ENCODE measurements at regions not wholly inside any gene's neighbourhood (a gene's known extent, or its start where the extent isn't known, plus 50 kb on each side); places are given as distances from the start of the nearest gene placed in this dataset.

GRCh38 chr9:90037146-90037797, 432.5 kb downstream of the GADD45G start:
- DNase-seq (ENCODE audit: low spot score in 2 of 2) = no peak
- Mint-ChIP-seq H3K27ac (no peak overlapping the region), H3K36me3 (no peaks in the 10 kb centered on the region), H3K9me3 (no peaks in the 10 kb centered on the region)
- ATAC-seq = no peak

- ATAC-seq = no peak
- Mint-ChIP-seq H3K27ac (no peak overlapping the region), H3K36me3 (no peaks in the 10 kb centered on the region), H3K9me3 (no peaks in the 10 kb centered on the region)
- DNase-seq (ENCODE audit: low spot score in 2 of 2) = no peak
Observed at GRCh38 chr9:90038763-90039162, 434.0 kb downstream of the GADD45G start.

GRCh38 chr9:90044263-90044662, 439.5 kb downstream of the GADD45G start:
- Mint-ChIP-seq H3K27ac (peak overlapping the region in 1 of 2 donors; percentile 18), H3K36me3 (no peaks in the 10 kb centered on the region), H3K9me3 (no peaks in the 10 kb centered on the region)
- ATAC-seq (no peak), DNase-seq (ENCODE audit: low spot score in 2 of 2) (no peak)

- no peaks in the 10 kb centered on the region for H3K9me3 Mint-ChIP-seq
- H3K27ac Mint-ChIP-seq = no peak overlapping the region
- ATAC-seq (peak in 1 of 2 donors; percentile 95), DNase-seq (ENCODE audit: low spot score in 2 of 2) (peak in 1 of 2 donors; percentile 29)
- no peaks in the 10 kb centered on the region for H3K36me3 Mint-ChIP-seq
Observed at GRCh38 chr9:90044710-90045151, 439.9 kb downstream of the GADD45G start.

- Mint-ChIP-seq H3K27ac (no peak overlapping the region), H3K9me3 (no peaks in the 10 kb centered on the region), H3K36me3 (no peaks in the 10 kb centered on the region)
- ATAC-seq = peak in 1 of 2 donors; percentile 44
- no peak for DNase-seq (ENCODE audit: low spot score in 2 of 2)
Observed at GRCh38 chr9:90046317-90046861, 441.6 kb downstream of the GADD45G start.

- H3K27ac Mint-ChIP-seq = no peak overlapping the region
- peaks cover 0 to 4% of the 10 kb centered on the region in 2 donors for H3K36me3 Mint-ChIP-seq
- ATAC-seq (peak in 1 of 2 donors; percentile 30), DNase-seq (ENCODE audit: low spot score in 2 of 2) (no peak)
- H3K9me3 Mint-ChIP-seq = no peaks in the 10 kb centered on the region
Observed at GRCh38 chr9:90047828-90048227, 443.0 kb downstream of the GADD45G start.

GRCh38 chr9:90052366-90052765, 447.6 kb downstream of the GADD45G start:
- no peak for ATAC-seq
- no peak overlapping the region for H3K27ac Mint-ChIP-seq
- H3K36me3 Mint-ChIP-seq = peaks cover 0 to 12% of the 10 kb centered on the region in 2 donors
- peaks cover 0 to 10% of the 10 kb centered on the region in 2 donors for H3K9me3 Mint-ChIP-seq
- no peak for DNase-seq (ENCODE audit: low spot score in 2 of 2)

- no peak for ATAC-seq
Observed at GRCh38 chr9:90053027-90053426, 448.2 kb downstream of the GADD45G start.

GRCh38 chr9:90054810-90055209, 450.0 kb downstream of the GADD45G start:
- peaks cover 0 to 10% of the 10 kb centered on the region in 2 donors for H3K9me3 Mint-ChIP-seq
- H3K36me3 Mint-ChIP-seq = peaks cover 0 to 12% of the 10 kb centered on the region in 2 donors
- DNase-seq (ENCODE audit: low spot score in 2 of 2) = no peak
- H3K27ac Mint-ChIP-seq = no peak overlapping the region
- ATAC-seq = no peak

More at GRCh38 chr9:90053027-90053426, 448.2 kb downstream of the GADD45G start:
- Mint-ChIP-seq H3K9me3 (peaks cover 0 to 10% of the 10 kb centered on the region in 2 donors), H3K27ac (no peak overlapping the region), H3K36me3 (peaks cover 0 to 12% of the 10 kb centered on the region in 2 donors)
- peak in 1 of 2 donors; percentile 22 for DNase-seq (ENCODE audit: low spot score in 2 of 2)

GRCh38 chr9:90055226-90055625, 450.4 kb downstream of the GADD45G start:
- no peak for DNase-seq (ENCODE audit: low spot score in 2 of 2)
- ATAC-seq = no peak
- H3K9me3 Mint-ChIP-seq = peaks cover 0 to 10% of the 10 kb centered on the region in 2 donors
- H3K27ac Mint-ChIP-seq = no peak overlapping the region
- peaks cover 0 to 12% of the 10 kb centered on the region in 2 donors for H3K36me3 Mint-ChIP-seq

GRCh38 chr9:90057361-90057760, 452.5 kb downstream of the GADD45G start:
- no peak for ATAC-seq
- Mint-ChIP-seq H3K36me3 (peaks cover 0 to 8% of the 10 kb centered on the region in 2 donors), H3K9me3 (peaks cover 0 to 10% of the 10 kb centered on the region in 2 donors), H3K27ac (no peak overlapping the region)
- no peak for DNase-seq (ENCODE audit: low spot score in 2 of 2)

GRCh38 chr9:90058182-90058763, 453.5 kb downstream of the GADD45G start:
- peaks cover 0 to 8% of the 10 kb centered on the region in 2 donors for H3K36me3 Mint-ChIP-seq
- peaks cover 0 to 10% of the 10 kb centered on the region in 2 donors for H3K9me3 Mint-ChIP-seq
- peak overlapping the region in 1 of 2 donors; percentile 52 for H3K27ac Mint-ChIP-seq
- ATAC-seq = no peak
- DNase-seq (ENCODE audit: low spot score in 2 of 2) = no peak

- Mint-ChIP-seq H3K9me3 (peaks cover 0 to 10% of the 10 kb centered on the region in 2 donors), H3K27ac (no peak overlapping the region), H3K36me3 (peaks cover 0 to 8% of the 10 kb centered on the region in 2 donors)
- DNase-seq (ENCODE audit: low spot score in 2 of 2) = no peak
- no peak for ATAC-seq
Observed at GRCh38 chr9:90059436-90059835, 454.6 kb downstream of the GADD45G start.

- H3K9me3 Mint-ChIP-seq = peaks cover 0 to 10% of the 10 kb centered on the region in 2 donors
Observed at GRCh38 chr9:90060256-90060655, 455.4 kb downstream of the GADD45G start.

GRCh38 chr9:90061187-90061586, 456.4 kb downstream of the GADD45G start:
- no peak overlapping the region for H3K27ac Mint-ChIP-seq

More at GRCh38 chr9:90060256-90060655, 455.4 kb downstream of the GADD45G start:
- Mint-ChIP-seq H3K36me3 (peaks cover 0 to 8% of the 10 kb centered on the region in 2 donors), H3K27ac (no peak overlapping the region)
- ATAC-seq = no peak
- no peak for DNase-seq (ENCODE audit: low spot score in 2 of 2)

GRCh38 chr9:90062982-90063381, 458.2 kb downstream of the GADD45G start:
- Mint-ChIP-seq H3K36me3 (no peaks in the 10 kb centered on the region), H3K9me3 (no peaks in the 10 kb centered on the region), H3K27ac (no peak overlapping the region)
- DNase-seq (ENCODE audit: low spot score in 2 of 2) (no peak), ATAC-seq (no peak)

More at GRCh38 chr9:90061187-90061586, 456.4 kb downstream of the GADD45G start:
- ATAC-seq = no peak
- no peak for DNase-seq (ENCODE audit: low spot score in 2 of 2)
- H3K9me3 Mint-ChIP-seq = peaks cover 0 to 2% of the 10 kb centered on the region in 2 donors
- peaks cover 0 to 1% of the 10 kb centered on the region in 2 donors for H3K36me3 Mint-ChIP-seq

- no peak overlapping the region for H3K27ac Mint-ChIP-seq
- ATAC-seq = no peak
- DNase-seq (ENCODE audit: low spot score in 2 of 2) = no peak
- no peaks in the 10 kb centered on the region for H3K36me3 Mint-ChIP-seq
- H3K9me3 Mint-ChIP-seq = no peaks in the 10 kb centered on the region
Observed at GRCh38 chr9:90064248-90064647, 459.4 kb downstream of the GADD45G start.

Data from activated naive CD4-positive, alpha-beta T cell treated with anti-CD3 and anti-CD28 coated beads, Interleukin-2, amount 50 U/mL, for 72 hours (primary cell).